Heart left ventricle (tissue), 16 donors: ENCODE measurements at regions not wholly inside any gene's neighbourhood (a gene's known extent, or its start where the extent isn't known, plus 50 kb on each side); places are given as distances from the start of the nearest gene placed in this dataset.

ENCODE experiments used
- ATAC-seq, 4 donors: fragments of 200-7000 bp; cut with Tn5 transposase; one replicate each; pipeline ENCODE4 v1.9.1; 2020 to 2022; ENCODE audit warnings: moderate library complexity in 4 of 4, mild to moderate bottlenecking in 3 of 4, moderate number of reproducible peaks in 1 of 4
- DNase-seq, 5 donors: peaks; one replicate each; pipeline ENCODE4 v3.0.0-alpha.2; 2020
- H3K27ac ChIP-seq, 12 donors: fragments of 200-600 bp; sonication (generic) in 4 of 12; one replicate each; pipeline versions ENCODE4 v1.5.0 to v1.8.0; 2016 to 2022; ENCODE audit warnings: mild to moderate bottlenecking in 2 of 12
- H3K27me3 ChIP-seq, 9 donors: fragments of 200-600 bp; sonication (generic) in 2 of 9; one replicate each; pipeline versions ENCODE4 v1.5.1 to v1.8.0; 2016 to 2022; ENCODE audit warnings: mild to moderate bottlenecking in 3 of 9
- H3K36me3 ChIP-seq, 9 donors: fragments of 200-600 bp; sonication (generic) in 2 of 9; one replicate each; pipeline versions ENCODE4 v1.5.0 to v1.8.0; 2018 to 2022; ENCODE audit warnings: mild to moderate bottlenecking in 2 of 9
- H3K4me1 ChIP-seq, 12 donors: fragments of 200-600 bp; sonication (generic) in 4 of 12; one replicate each; pipeline versions ENCODE4 v1.5.0 to v1.8.0; 2016 to 2022; ENCODE audit warnings: mild to moderate bottlenecking in 3 of 12
- H3K4me3 ChIP-seq, 12 donors: fragments of 200-600 bp; sonication (generic) in 4 of 12; one replicate each; pipeline versions ENCODE4 v1.5.0 to v1.8.0; 2017 to 2022; ENCODE audit warnings: mild to moderate bottlenecking in 9 of 12, moderate library complexity in 4 of 12
- H3K9me3 ChIP-seq, 12 donors: fragments of 200-600 bp; sonication (generic) in 4 of 12; one replicate each; pipeline versions ENCODE4 v1.5.0 to v1.8.0; 2016 to 2022; ENCODE audit warnings: mild to moderate bottlenecking in 1 of 12
- POLR2A ChIP-seq, 2 donors: fragments of 450-650 bp; IDR thresholded peaks; one replicate each; pipeline ENCODE4 v1.6.1; 2017; ENCODE audit warnings: antibody characterized with exemption in 2 of 2, mild to moderate bottlenecking in 2 of 2, moderate library complexity in 2 of 2
- WGBS, 4 donors: extraction: QIAGEN DNeasy Blood & Tissue Kit in 2 of 4; methylation state at CpG; one replicate each; pipeline versions ENCODE4 v1.1.5 to v1.1.7; 2013 to 2018; 5-methylcytosine and 5-hydroxymethylcytosine counted together
- intact Hi-C, 10 donors: fragments of 100-400 bp; cut with DNase I; formaldehyde crosslinking; loops; one replicate each; pipeline versions ENCODE4 v1.11.1 to v1.14.2; 2022
- TF ChIP-seq, protein P1 (sequence below), 12 donors: fragments of 200-600 bp; sonication (generic) in 4 of 12; IDR thresholded peaks; one replicate each; pipeline versions ENCODE4 v1.5.0 to v1.8.0; 2018 to 2022; ENCODE audit warnings: antibody characterized with exemption in 12 of 12, mild to moderate bottlenecking in 5 of 12
- donor health status: ischemic (EF 13 %, LVEDD 7.1; RV severe dilation, severe dysfunction).
- donor health status: healthy with polysubstance abuse.
- donor health status: DM: no; HTN: yes; CAD: no.
- donor health status: DM: no; HTN: no; CAD: no.
- donor health status: ischemic (EF 25% LVEDD 6.9; RV normal size, moderate dysfunction).
- donor health status: ischemic (EF 25% LVEDD 5.7; RV mildly dilated, moderate dysfunction).
- donor health status: healthy.
- donor health status: DM: yes; HTN: yes; CAD: no.
- donor health status: ischemic (EF 35%, LVEDD 5.7; RV mildly dilated, moderate dysfunction).
- donor health status: nonischemic (EF 11% LVEDD 7.7; RV severe dilation, severe dysfunction).
- donor health status: DM: yes; HTN: yes; CAD: no.
- donor health status: PGD.
- donor health status: ischemic (EF 29% LVEDD 5.4; RV normal size, mild dysfunction).
- donor health status: nonischemic (EF 23%, LVEDD 6.1; RV moderate dilation, normal function).

GRCh38 chr3:74523811-74524210, 90.6 kb downstream of the CNTN3 start:
- intact Hi-C loops = no loop called here
- no peak for DNase-seq
- Histone ChIP-seq H3K27me3 (no peaks in the 10 kb centered on the region), H3K4me3 (no peak overlapping the region), H3K9me3 (no peaks in the 10 kb centered on the region), H3K27ac (no peak overlapping the region), H3K36me3 (no peaks in the 10 kb centered on the region), H3K4me1 (no peaks in the 10 kb centered on the region)
- WGBS, 4 donors = 45 to 64% (median 56%) methylated on average over 2 of the region's 2 CpGs
- ATAC-seq = no peak
- TF ChIP-seq, protein P1, sequence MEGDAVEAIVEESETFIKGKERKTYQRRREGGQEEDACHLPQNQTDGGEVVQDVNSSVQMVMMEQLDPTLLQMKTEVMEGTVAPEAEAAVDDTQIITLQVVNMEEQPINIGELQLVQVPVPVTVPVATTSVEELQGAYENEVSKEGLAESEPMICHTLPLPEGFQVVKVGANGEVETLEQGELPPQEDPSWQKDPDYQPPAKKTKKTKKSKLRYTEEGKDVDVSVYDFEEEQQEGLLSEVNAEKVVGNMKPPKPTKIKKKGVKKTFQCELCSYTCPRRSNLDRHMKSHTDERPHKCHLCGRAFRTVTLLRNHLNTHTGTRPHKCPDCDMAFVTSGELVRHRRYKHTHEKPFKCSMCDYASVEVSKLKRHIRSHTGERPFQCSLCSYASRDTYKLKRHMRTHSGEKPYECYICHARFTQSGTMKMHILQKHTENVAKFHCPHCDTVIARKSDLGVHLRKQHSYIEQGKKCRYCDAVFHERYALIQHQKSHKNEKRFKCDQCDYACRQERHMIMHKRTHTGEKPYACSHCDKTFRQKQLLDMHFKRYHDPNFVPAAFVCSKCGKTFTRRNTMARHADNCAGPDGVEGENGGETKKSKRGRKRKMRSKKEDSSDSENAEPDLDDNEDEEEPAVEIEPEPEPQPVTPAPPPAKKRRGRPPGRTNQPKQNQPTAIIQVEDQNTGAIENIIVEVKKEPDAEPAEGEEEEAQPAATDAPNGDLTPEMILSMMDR (IDR thresholded peaks at IDR 0.05) = no peak
- no peak for TF ChIP-seq POLR2A (IDR thresholded peaks at IDR 0.05)

DNA sequence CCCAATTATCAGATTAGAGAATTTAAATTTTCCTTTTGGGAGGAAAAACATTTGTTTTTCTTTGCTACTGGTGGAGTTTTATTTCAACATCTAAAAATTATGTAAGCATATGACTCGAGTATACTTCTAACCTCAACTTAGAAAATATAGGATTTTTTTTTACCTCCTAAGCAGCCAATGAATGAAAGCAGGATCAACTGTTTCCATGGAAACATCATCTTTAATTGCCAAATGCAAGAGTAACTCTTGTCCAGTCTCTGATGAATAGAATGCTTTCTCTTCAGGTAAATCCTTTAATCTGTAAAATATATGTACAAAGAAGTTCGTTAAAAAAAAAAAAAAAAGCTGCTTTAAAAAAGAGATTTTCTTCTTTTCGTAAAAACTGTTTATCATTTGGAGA, 93.6 kb downstream of the CNTN3 start:
- no peak for DNase-seq
- ATAC-seq = no peak
- 67 to 77% (median 69%) methylated on average over 3 of the region's 3 CpGs for WGBS, 4 donors
- H3K27me3 ChIP-seq = no peaks in the 10 kb centered on the region
- TF ChIP-seq, protein P1 (IDR thresholded peaks at IDR 0.05) = no peak
- no peak for TF ChIP-seq POLR2A (IDR thresholded peaks at IDR 0.05)
- no peak overlapping the region for H3K27ac ChIP-seq
- H3K4me3 ChIP-seq = no peak overlapping the region
- no peaks in the 10 kb centered on the region for H3K9me3 ChIP-seq
- no peaks in the 10 kb centered on the region for H3K4me1 ChIP-seq
- H3K36me3 ChIP-seq = no peaks in the 10 kb centered on the region
- intact Hi-C loops = no loop called here

DNA sequence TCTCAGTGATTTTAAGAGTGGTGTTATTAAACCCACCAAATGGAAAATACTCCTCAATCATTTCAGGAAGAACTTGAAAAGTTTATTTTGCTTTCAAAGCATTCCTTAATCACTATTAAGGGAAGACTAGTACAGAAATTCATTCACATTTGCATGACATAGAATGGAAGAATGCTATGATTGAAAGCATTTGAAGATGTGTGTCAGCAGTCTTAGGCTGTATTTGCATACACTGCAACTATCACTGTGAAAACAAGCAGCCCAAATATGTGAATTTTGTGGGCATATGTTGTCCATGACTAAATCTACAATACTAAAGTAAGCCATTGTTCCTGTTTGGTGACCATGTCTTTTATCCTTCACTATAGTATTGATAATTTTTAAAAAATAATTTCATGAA, 95.8 kb downstream of the CNTN3 start:
- H3K27me3 ChIP-seq = no peaks in the 10 kb centered on the region
- TF ChIP-seq, protein P1 (IDR thresholded peaks at IDR 0.05) = no peak
- TF ChIP-seq POLR2A (IDR thresholded peaks at IDR 0.05) = no peak
- intact Hi-C loops = no loop called here

GRCh38 chr3:74516019-74516418, 98.4 kb downstream of the CNTN3 start:
- DNase-seq = no peak
- ATAC-seq = no peak
- no peaks in the 10 kb centered on the region for H3K27me3 ChIP-seq
- no peak for TF ChIP-seq POLR2A (IDR thresholded peaks at IDR 0.05)
- TF ChIP-seq, protein P1 (IDR thresholded peaks at IDR 0.05) = no peak
- intact Hi-C loops = no loop called here
- H3K27ac ChIP-seq = no peak overlapping the region
- H3K9me3 ChIP-seq = no peaks in the 10 kb centered on the region
- no peaks in the 10 kb centered on the region for H3K36me3 ChIP-seq
- H3K4me1 ChIP-seq = no peaks in the 10 kb centered on the region
- H3K4me3 ChIP-seq = no peak overlapping the region

More for the DNA sequence above, 95.8 kb downstream of the CNTN3 start:
- no peak for DNase-seq
- Histone ChIP-seq H3K4me3 (no peak overlapping the region), H3K27ac (no peak overlapping the region), H3K9me3 (no peaks in the 10 kb centered on the region), H3K4me1 (no peaks in the 10 kb centered on the region), H3K36me3 (no peaks in the 10 kb centered on the region)
- ATAC-seq = no peak
